ENCODE measurements at regions not wholly inside any gene's neighbourhood (a gene's known extent, or its start where the extent isn't known, plus 50 kb on each side); places are given as distances from the start of the nearest gene placed in this dataset.

DNA sequence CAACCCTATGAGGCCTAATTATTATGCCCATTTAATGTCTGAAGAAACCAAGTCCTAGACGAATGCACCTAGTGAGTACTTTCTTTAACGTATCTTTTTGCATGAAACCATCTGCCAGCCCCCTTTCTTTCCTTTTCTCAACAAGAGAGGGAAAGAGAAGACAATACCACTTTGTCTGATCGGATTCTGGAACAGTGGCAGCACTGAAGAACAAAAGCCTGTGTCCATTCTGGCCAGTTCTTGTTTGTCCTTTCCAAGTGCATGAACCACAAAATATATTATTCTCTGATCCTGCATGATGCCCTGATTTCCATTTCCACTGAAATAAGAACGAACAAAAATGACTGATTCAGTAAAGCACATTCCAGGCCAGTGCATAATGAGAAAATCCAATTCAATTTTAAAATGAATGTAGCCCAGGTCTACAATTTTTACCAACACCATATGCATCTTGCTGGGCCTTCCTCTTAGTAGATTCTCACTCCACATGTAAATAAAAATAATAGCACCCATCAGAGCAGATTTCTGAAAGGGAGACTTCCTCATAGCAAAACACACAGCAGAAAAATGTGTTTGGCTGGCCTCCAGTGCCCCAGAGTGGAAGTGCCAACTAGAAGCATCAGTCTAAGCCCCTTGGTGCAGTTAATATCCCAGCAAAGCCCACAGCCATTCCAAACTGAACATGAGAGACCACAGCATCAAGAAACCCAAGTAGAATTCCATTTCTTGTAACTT, 422.6 kb upstream of the ID2 start:
- TF ChIP-seq EZH2 (IDR thresholded peaks at IDR 0.05; ENCODE audit: insufficient read depth, poor library complexity, severe bottlenecking) (no peak), EZH2phosphoT487 (IDR thresholded peaks at IDR 0.05; ENCODE audit: insufficient read depth, low read depth) (no peak)

All from GM23248 (cell line).